GM19463 (cell line): ENCODE measurements at regions not wholly inside any gene's neighbourhood (a gene's known extent, or its start where the extent isn't known, plus 50 kb on each side); places are given as distances from the start of the nearest gene placed in this dataset.

Experiments
- ATAC-seq: cut with Tn5 transposase; IDR thresholded peaks from one replicate; pipeline ENCODE4 v1.9.1; 2021; ENCODE audit warnings: mild to moderate bottlenecking, moderate library complexity; ENCODE audit not compliant: unreplicated experiment

DNA sequence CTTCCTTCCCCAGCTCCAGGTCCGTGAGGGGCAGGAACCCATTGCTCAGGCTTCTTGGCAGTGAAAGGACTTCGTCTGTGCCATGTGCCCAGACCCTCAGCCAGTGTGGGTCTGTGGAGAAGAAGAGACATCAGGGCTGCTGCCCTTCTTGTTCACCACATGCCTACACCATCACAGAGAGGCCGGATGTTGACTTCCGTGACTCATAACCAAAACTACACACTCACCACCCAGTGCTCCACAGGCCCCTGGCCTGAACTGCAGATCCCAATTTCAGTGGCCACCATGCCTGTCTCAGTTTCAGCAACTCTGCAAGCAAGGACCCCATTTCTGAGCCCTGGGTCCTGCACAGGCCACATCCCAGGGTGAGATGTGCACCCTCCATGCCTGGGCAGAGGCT is 332.6 kb upstream of the SALL3 start:
- ATAC-seq: no peak

GRCh38 chr18:78649421-78649820 is 330.2 kb upstream of the SALL3 start:
- ATAC-seq: no peak

DNA sequence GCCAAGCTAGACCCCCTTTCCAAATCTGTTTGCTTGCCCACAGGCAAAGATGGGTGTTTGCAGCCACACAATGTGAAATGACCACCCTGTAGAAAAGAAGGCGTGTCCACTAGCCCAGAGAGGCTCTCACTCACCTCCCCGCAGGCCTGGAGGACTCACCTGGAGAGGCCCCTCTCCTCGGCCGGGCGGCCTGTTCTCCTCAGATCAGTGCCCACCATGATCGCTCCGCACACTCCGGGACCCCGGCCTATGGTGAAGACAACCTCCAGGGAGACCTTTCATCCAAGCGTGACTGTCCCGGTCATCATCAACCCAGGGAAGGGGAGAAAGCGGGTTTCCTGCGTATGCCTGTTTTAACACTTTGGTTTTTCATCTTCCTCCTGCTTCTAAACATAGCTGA is 328.7 kb upstream of the SALL3 start:
- ATAC-seq: no peak

DNA sequence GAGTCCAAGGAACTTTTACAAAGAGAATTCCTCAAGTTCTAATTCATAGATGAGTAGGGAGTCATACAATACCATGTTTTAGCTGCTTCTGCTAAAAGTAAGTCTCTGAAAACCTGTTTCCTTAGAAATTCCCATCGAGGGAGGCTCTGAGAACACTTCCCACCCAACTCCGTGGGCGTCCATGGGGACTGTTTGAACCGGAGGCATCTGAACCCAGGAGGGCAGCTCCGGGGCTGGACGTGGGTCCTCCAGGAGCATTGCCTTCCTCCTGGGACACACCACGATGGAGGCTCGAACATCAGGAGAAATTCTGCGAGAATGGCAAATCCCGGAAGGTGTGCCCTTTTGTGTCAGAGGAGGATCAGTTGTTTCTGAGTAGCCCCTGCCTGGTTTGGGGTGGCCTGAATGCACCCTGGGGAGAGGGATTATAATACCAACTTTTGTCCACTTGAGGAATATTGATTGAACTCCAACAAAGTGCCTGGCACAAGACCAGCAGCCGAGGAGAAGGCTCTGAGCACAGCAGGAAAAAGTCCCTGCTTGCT is 327.5 kb upstream of the SALL3 start:
- no peak for ATAC-seq

DNA sequence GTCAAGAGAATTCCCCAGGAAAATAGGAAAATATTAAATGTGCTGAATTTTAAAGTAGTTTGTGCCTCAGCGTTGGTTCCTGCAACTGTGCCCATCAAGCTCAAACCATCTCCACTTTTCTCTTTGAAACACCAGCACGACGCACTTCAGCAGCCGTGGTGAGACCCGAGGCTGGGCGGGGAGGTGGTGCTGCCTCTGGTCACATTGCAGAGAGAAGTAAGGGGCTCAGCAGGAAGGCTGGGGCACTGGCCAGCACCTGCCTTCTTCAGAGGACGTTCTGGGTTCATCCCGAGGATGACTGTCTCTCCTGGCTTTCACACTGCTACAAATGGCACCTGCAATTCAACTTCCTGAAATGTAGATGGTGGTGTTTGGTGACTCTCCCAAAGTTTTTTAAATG is 323.7 kb upstream of the SALL3 start:
- ATAC-seq: no peak

DNA sequence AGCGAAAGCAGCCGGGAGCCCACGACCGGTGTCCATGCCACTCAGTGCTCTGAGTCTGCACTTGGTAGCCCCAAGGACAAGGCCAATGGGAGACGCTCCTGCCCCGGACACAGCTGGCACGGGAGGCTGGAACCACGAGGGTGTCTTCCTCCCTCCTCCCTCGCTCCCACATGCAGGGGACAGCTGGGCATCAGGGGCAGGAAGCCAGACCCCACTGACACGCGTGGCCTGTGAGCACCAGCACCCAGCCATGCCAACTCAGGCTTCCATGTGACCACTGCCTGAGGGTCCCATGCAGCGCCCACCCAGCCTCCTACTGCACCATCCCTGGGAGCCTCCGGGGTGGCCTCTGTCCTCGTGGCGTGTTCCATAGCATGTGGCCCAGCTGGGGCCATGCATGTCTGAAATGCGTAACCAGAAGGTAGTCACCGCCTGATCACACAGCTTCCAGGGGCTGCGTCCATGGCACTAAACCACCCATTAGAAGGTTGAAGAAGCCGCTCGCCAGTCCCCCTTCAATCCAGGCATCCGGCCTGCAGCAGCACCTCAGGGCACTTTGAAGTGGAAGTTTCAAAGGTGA is 323.2 kb upstream of the SALL3 start:
- no peak for ATAC-seq

DNA sequence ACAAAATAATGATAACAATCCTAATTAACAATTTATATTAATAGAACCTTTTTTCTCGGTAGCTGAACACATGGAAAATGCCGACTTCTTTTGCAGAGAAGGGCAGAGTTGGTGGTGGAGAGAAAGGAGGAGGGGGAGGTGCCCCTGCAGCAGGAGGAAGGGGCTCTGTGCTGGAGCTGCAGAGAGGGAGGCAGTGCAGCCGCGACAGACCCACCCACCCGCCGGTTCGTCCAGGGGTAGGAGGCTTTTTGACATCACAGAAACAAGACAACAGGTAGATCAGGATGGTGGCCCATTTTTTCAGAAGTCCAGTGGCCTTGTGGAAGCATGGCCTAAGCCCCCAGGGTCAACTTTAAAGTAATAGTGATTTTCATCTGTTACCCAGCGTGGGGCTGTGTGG is 321.1 kb upstream of the SALL3 start:
- ATAC-seq: no peak

- no peak for ATAC-seq
Measured at GRCh38 chr18:78659057-78659456, 320.6 kb upstream of the SALL3 start.

GRCh38 chr18:78659748-78660147 is 319.9 kb upstream of the SALL3 start:
- ATAC-seq: no peak

DNA sequence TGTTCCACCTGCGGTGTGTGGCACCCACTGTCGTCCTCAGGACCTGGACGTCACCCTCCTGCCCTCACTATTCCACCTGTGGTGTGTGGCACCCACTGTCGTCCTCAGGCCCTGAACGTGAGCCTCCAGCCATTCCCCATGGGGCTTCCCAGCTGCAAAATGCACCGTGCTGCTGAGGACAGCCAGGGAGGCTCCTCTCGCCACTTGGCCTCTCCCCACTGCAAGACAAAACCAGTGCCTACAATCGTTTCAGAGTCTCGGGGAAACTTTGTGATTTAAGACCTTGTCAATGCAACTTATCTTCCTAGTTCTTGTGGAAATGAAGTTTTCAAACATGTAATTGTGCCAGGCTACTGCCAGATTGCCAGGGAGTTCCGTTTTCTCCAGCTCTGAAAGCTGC is 319.3 kb upstream of the SALL3 start:
- no peak for ATAC-seq

- no peak for ATAC-seq
Measured at GRCh38 chr18:78661316-78661715, 318.3 kb upstream of the SALL3 start.

DNA sequence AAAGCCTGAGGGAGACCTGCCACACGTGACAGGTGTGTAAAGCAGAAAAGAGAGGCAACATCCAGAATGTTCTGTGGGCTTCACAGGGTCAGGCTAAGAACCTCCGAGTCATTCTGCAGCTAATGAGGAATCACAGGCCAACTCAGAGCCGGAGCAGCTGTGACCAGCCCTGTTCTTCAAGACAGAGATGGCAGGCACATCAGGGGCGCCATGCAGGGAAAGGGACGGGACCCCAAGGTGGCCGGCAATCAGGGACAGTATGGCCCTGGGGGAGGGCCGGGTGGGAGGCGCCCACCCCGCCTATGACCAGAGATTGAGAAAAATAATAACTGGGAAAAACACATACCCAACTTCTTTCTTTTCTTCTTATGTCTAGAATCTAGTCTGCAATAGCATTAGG is 316.7 kb upstream of the SALL3 start:
- no peak for ATAC-seq

DNA sequence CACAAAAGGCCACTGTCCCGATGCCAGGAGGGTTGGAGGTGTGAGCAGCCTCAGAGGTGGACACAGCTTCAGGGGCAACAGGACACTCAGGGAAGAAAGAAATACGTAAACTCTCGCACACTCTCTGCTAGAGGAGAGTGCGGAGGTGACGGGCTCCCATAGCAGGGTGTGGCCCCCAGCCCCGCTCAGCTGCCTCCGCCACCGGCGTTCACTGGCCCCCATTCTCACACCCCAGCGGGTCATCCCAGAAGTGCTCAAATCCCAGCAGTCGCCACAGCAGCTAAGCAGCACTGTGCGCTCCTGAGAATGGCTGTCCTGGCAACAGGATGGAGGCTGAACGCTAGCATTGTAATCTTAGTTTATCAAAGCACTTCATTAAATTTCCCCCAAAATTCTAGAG is 315.6 kb upstream of the SALL3 start:
- ATAC-seq: no peak

DNA sequence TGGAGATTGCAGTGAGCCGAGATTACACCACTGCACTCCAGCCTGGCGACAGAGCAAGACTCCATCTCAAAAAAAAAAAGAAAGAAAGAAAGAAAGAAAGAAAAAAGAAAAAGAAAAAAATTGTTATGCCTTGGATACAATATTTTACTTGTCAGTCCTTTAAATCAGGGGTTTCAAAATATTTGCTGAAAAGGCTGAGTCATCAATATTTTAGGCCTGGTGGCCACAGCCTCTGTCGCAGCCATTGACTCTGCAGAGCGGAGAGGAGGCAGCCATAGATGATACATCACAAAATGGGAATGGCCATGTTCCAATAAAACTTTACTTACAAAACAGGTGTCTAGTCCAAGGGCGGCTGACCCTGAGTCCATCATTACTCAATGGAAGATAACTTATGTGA is 314.8 kb upstream of the SALL3 start:
- ATAC-seq: no peak

DNA sequence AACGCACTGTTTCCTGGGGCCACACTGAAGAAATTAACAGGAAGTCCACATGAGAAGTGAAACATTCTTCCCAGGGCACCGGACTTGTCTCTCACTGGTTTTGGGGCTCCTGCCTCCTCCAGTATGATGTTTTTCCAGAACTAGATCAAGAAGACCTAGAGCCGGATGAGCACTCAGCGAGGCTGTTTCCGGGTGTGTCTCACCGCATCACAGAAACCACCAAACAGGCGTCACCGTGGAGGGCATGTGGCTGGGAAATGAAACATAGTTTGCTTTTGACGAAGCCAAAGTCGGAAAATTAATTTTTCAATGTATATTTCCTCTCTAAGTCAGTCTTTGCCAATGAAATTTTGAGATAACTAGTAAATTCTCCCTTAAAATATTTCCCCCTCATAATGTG is 314.0 kb upstream of the SALL3 start:
- ATAC-seq: no peak

GRCh38 chr18:78666666-78667335 is 312.8 kb upstream of the SALL3 start:
- no peak for ATAC-seq

DNA sequence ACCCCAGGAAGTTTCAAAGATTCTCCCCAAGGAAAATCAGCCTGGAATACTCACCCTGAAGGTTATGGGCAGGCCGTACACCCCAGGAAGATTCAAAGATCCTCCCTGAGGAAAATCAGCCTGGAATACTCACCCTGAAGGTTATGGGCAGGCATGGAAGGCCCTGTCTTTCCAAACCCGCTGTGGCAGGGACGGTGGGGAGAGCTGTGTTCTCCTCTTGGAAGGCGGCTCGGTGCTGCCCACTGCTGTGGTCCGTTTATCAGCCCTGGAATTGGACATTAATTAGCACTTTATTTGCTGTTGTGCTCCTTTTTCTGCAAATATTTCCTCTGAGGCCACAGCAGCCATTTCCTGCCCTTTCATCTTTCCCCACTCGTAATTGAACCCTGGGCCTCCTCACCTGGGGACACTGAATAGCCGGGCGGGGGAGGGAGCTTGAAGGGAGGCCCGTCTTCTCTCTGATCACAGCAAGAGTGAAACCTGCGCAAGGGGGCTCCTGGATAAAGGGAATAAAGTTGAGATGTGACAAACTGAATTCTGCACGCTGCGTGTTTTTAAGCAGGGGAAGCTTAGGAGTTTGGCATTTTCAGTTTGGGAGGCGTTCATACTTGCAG is 308.7 kb upstream of the SALL3 start:
- ATAC-seq: no peak

GRCh38 chr18:78671551-78671950 is 308.1 kb upstream of the SALL3 start:
- no peak for ATAC-seq

DNA sequence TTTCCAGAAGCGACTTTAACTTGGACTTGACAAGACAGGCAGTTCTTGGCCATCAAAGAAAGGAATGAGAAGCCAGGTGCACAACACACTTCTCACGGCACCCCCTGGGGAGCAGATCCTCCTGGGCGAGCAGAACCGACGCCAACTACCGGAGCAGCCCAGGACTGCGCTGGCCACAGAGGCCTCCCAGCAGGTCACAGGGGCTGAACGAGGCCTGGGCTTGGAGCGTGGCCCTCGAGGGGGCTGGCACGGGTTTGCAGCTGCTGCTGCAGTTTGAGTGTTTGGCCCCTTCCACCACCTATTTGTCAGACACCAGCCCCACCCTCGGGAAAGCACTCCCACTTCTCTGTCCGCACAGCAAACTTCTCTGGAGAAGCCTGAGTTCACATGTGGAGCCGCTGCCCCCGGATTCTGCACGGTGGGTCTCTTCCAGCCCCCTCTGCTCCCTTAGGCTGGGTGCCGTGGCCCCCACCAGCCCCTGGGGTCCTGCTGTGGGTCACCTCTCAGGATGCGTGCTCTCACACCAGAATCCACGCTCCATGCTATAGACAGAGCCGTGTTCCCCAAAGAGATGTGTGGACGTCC is 306.7 kb upstream of the SALL3 start:
- ATAC-seq: no peak

GRCh38 chr18:78673516-78674321 is 305.9 kb upstream of the SALL3 start:
- ATAC-seq: no peak

- no peak for ATAC-seq
Measured at GRCh38 chr18:78675231-78675630, 304.4 kb upstream of the SALL3 start.
